ENCODE measurements at regions not wholly inside any gene's neighbourhood (a gene's known extent, or its start where the extent isn't known, plus 50 kb on each side); places are given as distances from the start of the nearest gene placed in this dataset.

- H3K4me3 ChIP-seq (ENCODE audit: low read depth, low read length): no peak overlapping the region
- TF ChIP-seq CTCF (IDR thresholded peaks at IDR 0.05; ENCODE audit: low read depth, low read length): no peak
Observed at GRCh38 chr7:28231176-28231575, 50.6 kb upstream of the JAZF1 start.

GRCh38 chr7:28236560-28236959 is 56.0 kb upstream of the JAZF1 start:
- H3K4me3 ChIP-seq (ENCODE audit: low read depth, low read length): no peak overlapping the region
- TF ChIP-seq CTCF (IDR thresholded peaks at IDR 0.05; ENCODE audit: low read depth, low read length): no peak

- TF ChIP-seq CTCF (IDR thresholded peaks at IDR 0.05; ENCODE audit: low read depth, low read length): no peak
- no peak overlapping the region for H3K4me3 ChIP-seq (ENCODE audit: low read depth, low read length)
Observed at GRCh38 chr7:28237363-28237762, 56.8 kb upstream of the JAZF1 start.

GRCh38 chr7:28239823-28240204 is 59.2 kb upstream of the JAZF1 start:
- no peak for TF ChIP-seq CTCF (IDR thresholded peaks at IDR 0.05; ENCODE audit: low read depth, low read length)
- H3K4me3 ChIP-seq (ENCODE audit: low read depth, low read length): no peak overlapping the region

GRCh38 chr7:28240481-28240880 is 59.9 kb upstream of the JAZF1 start:
- no peak for TF ChIP-seq CTCF (IDR thresholded peaks at IDR 0.05; ENCODE audit: low read depth, low read length)
- H3K4me3 ChIP-seq (ENCODE audit: low read depth, low read length): no peak overlapping the region

- no peak for TF ChIP-seq CTCF (IDR thresholded peaks at IDR 0.05; ENCODE audit: low read depth, low read length)
- H3K4me3 ChIP-seq (ENCODE audit: low read depth, low read length): no peak overlapping the region
Observed at GRCh38 chr7:28243861-28244260, 63.3 kb upstream of the JAZF1 start.

GRCh38 chr7:28245123-28245878 is 64.7 kb upstream of the JAZF1 start:
- H3K4me3 ChIP-seq (ENCODE audit: low read depth, low read length): no peak overlapping the region
- no peak for TF ChIP-seq CTCF (IDR thresholded peaks at IDR 0.05; ENCODE audit: low read depth, low read length)

Measured in WI38 (cell line).